Sigmoid colon (tissue), 6 donors: ENCODE measurements at regions not wholly inside any gene's neighbourhood (a gene's known extent, or its start where the extent isn't known, plus 50 kb on each side); places are given as distances from the start of the nearest gene placed in this dataset.

Experiments used
- DNase-seq: peaks from one replicate; pipeline ENCODE4 v3.0.0-alpha.2; 2019
- H3K27ac ChIP-seq, 4 donors: fragments of 200-600 bp; sonication (generic); one replicate each; pipeline ENCODE4 v1.5.1; 2016 to 2019; ENCODE audit warnings: mild to moderate bottlenecking in 1 of 4
- H3K27me3 ChIP-seq, 3 donors: fragments of 200-600 bp; sonication (generic); one replicate each; pipeline ENCODE4 v1.5.1; 2019; ENCODE audit warnings: mild to moderate bottlenecking in 1 of 3
- H3K36me3 ChIP-seq, 4 donors: fragments of 200-600 bp; sonication (generic); one replicate each; pipeline ENCODE4 v1.5.1; 2016 to 2019
- H3K4me1 ChIP-seq, 4 donors: fragments of 200-600 bp; sonication (generic); one replicate each; pipeline ENCODE4 v1.5.1; 2017 to 2019
- H3K4me3 ChIP-seq, 4 donors: fragments of 200-600 bp; sonication (generic); one replicate each; pipeline ENCODE4 v1.5.1; 2017 to 2019; ENCODE audit warnings: mild to moderate bottlenecking in 2 of 4, moderate library complexity in 1 of 4
- H3K9me3 ChIP-seq, 4 donors: fragments of 200-600 bp in 3 of 4; sonication (generic) in 3 of 4; one replicate each; pipeline versions ENCODE4 v1.5.1 to v1.6.1; 2013 to 2019
- EP300 ChIP-seq, 4 donors: sonication (generic); formaldehyde crosslinking; IDR thresholded peaks; one replicate each; pipeline ENCODE4 v1.6.1; 2017; ENCODE audit warnings: antibody characterized with exemption in 4 of 4
- POLR2A ChIP-seq, 2 donors: fragments of 450-650 bp; IDR thresholded peaks; one replicate each; pipeline ENCODE4 v1.6.1; 2016; ENCODE audit warnings: antibody characterized with exemption in 2 of 2, mild to moderate bottlenecking in 2 of 2, moderate library complexity in 2 of 2
- POLR2AphosphoS5 ChIP-seq, 4 donors: sonication (generic); formaldehyde crosslinking; IDR thresholded peaks; one replicate each; pipeline ENCODE4 v1.6.1; 2017; ENCODE audit warnings: antibody characterized with exemption in 4 of 4
- WGBS, 2 donors: extraction: QIAGEN DNeasy Blood & Tissue Kit; methylation state at CpG; one replicate each; pipeline ENCODE4 v1.1.7; 2013; 5-methylcytosine and 5-hydroxymethylcytosine counted together
- intact Hi-C: fragments of 100-400 bp; cut with DNase I; formaldehyde crosslinking; loops from one replicate; pipeline ENCODE4 v1.15.1; 2023
- TF ChIP-seq, protein P1 (sequence below), 4 experiments: fragments of 450-650 bp in 3 of 4; fragments of 200-600 bp in 1 of 4; IDR thresholded peaks; one replicate each; pipeline ENCODE4 v1.5.1; 2016 to 2019; ENCODE audit warnings: antibody characterized with exemption in 4 of 4, mild to moderate bottlenecking in 3 of 4, moderate library complexity in 2 of 4
- donor health status: healthy with polysubstance abuse.
- donor health status: healthy.

DNA sequence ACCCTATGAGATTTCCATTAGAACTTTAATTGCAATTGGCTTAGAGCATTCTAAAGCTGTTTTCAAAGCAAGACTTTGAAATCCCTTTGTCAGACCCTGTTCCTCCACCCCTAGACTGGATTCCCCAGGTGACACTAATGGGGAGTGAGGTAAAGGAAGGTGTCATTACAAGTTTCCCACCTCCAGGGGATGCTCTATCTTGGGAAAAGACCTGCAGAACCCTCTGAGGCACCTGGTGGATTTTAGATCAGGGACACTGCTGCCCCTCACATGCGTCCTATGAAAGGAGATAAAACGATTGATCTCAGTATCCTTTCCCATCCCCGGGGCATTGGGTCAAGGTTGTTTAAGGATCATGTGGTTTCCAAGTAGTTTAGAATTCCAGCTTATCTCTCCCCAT is 80.3 kb upstream of the RGS4 start:
- TF ChIP-seq, protein P1, sequence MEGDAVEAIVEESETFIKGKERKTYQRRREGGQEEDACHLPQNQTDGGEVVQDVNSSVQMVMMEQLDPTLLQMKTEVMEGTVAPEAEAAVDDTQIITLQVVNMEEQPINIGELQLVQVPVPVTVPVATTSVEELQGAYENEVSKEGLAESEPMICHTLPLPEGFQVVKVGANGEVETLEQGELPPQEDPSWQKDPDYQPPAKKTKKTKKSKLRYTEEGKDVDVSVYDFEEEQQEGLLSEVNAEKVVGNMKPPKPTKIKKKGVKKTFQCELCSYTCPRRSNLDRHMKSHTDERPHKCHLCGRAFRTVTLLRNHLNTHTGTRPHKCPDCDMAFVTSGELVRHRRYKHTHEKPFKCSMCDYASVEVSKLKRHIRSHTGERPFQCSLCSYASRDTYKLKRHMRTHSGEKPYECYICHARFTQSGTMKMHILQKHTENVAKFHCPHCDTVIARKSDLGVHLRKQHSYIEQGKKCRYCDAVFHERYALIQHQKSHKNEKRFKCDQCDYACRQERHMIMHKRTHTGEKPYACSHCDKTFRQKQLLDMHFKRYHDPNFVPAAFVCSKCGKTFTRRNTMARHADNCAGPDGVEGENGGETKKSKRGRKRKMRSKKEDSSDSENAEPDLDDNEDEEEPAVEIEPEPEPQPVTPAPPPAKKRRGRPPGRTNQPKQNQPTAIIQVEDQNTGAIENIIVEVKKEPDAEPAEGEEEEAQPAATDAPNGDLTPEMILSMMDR (IDR thresholded peaks at IDR 0.05), result no peak
- TF ChIP-seq EP300 (IDR thresholded peaks at IDR 0.05) (no peak), POLR2AphosphoS5 (IDR thresholded peaks at IDR 0.05) (no peak), POLR2A (IDR thresholded peaks at IDR 0.05) (no peak)
- Histone ChIP-seq H3K27me3 (no peaks in the 10 kb centered on the region), H3K4me1 (peaks cover 0 to 20% (median 10%) of the 10 kb centered on the region in 4 donors), H3K27ac (no peak overlapping the region), H3K36me3 (no peaks in the 10 kb centered on the region), H3K9me3 (no peaks in the 10 kb centered on the region), H3K4me3 (no peak overlapping the region)
- DNase-seq, result no peak
- intact Hi-C loops, result no loop called here
- 64 to 67% methylated on average over 3 of the region's 3 CpGs for WGBS, 2 donors

DNA sequence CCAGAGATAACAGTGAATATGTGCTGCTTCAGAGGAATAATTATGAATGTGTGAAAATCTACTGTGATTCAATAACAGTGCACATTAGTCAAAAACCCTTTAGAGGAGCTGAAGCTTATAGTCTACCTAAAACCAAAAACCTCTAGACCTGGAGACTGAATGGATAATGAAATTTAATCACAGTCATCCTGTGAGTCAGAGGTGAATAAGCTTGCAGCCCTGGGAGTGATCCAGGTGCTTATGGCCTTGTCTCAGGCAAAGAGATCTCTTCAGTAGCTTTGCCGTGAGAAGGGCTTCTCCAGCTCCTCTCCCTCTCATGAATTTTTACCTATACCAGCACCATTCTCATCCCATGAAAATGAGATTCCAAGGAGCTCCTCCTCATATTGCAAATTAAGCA is 81.3 kb upstream of the RGS4 start:
- Histone ChIP-seq H3K27ac (no peak overlapping the region), H3K9me3 (no peaks in the 10 kb centered on the region), H3K36me3 (no peaks in the 10 kb centered on the region), H3K4me3 (no peak overlapping the region), H3K27me3 (no peaks in the 10 kb centered on the region), H3K4me1 (peaks cover 0 to 11% (median 5%) of the 10 kb centered on the region in 4 donors)
- no peak for DNase-seq
- WGBS, 2 donors, result 86 to 93% methylated on average over 1 of the region's 1 CpG
- intact Hi-C loops, result no loop called here
- TF ChIP-seq POLR2A (IDR thresholded peaks at IDR 0.05) (no peak), POLR2AphosphoS5 (IDR thresholded peaks at IDR 0.05) (no peak), EP300 (IDR thresholded peaks at IDR 0.05) (no peak)
- TF ChIP-seq, protein P1 (IDR thresholded peaks at IDR 0.05), result no peak

DNA sequence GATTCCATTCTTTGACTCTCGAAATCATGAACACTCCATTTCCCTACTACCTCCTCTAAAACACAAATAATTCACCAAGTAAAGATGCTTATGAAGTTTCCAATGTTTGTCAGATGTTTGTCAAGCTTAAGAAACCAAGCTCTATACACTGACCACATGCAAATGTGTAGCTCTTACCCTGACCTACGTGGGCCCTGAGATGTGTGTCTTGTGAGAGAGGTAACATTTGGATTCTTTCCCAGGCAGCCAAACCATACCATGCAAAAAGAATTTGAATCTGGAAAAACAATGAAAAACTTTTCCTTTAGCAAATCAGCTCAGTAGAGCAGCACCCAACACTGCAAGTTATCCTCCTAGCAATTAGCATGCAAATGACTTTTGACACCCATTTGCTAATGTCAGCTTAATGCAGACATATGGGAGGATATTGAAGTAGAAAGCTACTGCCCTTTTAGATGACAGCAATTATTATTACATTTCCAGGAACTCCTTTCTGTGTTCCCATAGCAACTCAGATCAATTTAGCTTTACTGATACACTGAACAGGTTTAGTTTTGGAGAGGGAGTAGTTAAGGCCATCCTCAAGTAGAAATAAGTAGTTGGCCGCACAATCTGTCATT is 83.2 kb upstream of the RGS4 start:
- Histone ChIP-seq H3K27me3 (no peaks in the 10 kb centered on the region), H3K27ac (no peak overlapping the region), H3K4me3 (no peak overlapping the region), H3K4me1 (no peaks in the 10 kb centered on the region), H3K9me3 (no peaks in the 10 kb centered on the region), H3K36me3 (no peaks in the 10 kb centered on the region)
- intact Hi-C loops, result no loop called here
- 83 to 84% methylated on average over 3 of the region's 3 CpGs for WGBS, 2 donors
- TF ChIP-seq, protein P1 (IDR thresholded peaks at IDR 0.05), result no peak
- no peak for TF ChIP-seq EP300 (IDR thresholded peaks at IDR 0.05)
- no peak for TF ChIP-seq POLR2A (IDR thresholded peaks at IDR 0.05)
- TF ChIP-seq POLR2AphosphoS5 (IDR thresholded peaks at IDR 0.05), result no peak
- DNase-seq, result no peak

DNA sequence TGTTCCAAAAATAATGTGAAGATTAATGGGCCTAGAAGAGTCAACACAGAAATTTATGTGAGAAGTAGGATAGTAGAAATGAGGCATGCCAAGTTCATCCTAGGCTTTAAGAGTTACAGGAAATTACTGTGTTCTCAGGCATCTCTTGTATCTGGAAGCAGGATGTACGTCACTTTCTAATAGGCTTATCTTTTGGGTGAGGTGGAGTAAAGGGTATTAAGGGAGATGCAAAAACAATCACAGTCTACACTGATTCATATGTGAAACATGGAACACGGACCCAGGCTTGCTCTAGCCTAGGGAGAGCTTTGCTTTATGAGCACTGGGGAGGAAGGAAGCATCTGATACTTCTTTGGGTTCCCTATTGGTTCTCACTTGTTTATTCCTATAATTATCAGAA is 84.5 kb upstream of the RGS4 start:
- no peaks in the 10 kb centered on the region for H3K27me3 ChIP-seq
- no peak overlapping the region for H3K27ac ChIP-seq
- TF ChIP-seq EP300 (IDR thresholded peaks at IDR 0.05) (no peak), POLR2A (IDR thresholded peaks at IDR 0.05) (no peak), POLR2AphosphoS5 (IDR thresholded peaks at IDR 0.05) (no peak)
- TF ChIP-seq, protein P1 (IDR thresholded peaks at IDR 0.05), result no peak
- no peak for DNase-seq
- H3K9me3 ChIP-seq, result no peaks in the 10 kb centered on the region
- 42 to 75% methylated on average over 2 of the region's 2 CpGs for WGBS, 2 donors
- no peaks in the 10 kb centered on the region for H3K36me3 ChIP-seq
- intact Hi-C loops, result no loop called here
- H3K4me3 ChIP-seq, result no peak overlapping the region
- no peaks in the 10 kb centered on the region for H3K4me1 ChIP-seq
